ENCODE measurements at regions not wholly inside any gene's neighbourhood (a gene's known extent, or its start where the extent isn't known, plus 50 kb on each side); places are given as distances from the start of the nearest gene placed in this dataset.

DNA sequence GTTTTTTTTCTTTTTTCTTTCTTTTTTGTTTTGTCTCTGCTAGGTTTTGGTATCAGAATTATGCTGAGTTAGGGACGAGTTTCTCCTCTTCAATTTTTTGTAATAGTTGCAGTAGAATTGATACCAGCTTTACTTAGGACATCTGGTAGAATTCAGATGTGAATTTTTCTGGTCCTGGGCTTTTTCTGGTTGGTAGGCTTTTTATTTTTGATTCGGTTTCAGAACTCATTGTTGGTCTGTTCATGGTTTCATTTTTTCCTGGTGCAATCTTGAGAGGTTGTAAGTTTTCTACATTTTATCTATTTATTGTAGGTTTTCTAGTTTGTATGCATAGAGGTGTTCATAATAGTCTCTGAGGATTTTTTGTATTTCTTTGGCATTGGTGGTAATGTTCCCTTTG lies 498.1 kb upstream of the CPEB2 start:
- no peak for DNase-seq

DNA sequence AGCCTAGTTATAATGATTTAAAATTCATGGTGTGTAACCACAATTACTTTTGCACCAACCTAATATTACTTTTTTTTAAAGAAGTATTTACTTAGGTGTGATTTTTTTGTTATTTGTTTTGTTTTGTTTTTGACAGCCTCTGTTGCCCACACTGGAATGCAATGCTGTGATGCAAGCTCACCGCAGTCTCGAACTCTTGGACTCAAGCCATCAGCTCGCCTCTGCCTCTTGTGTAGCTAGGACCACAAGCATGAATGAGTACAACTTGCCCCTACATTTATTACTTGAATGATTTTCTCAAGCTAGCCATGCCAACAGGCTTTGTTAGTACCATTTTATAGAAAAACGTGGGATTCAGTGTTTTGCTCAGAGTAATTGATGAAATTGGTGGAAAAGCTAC lies 488.8 kb upstream of the CPEB2 start:
- no peak for DNase-seq

DNA sequence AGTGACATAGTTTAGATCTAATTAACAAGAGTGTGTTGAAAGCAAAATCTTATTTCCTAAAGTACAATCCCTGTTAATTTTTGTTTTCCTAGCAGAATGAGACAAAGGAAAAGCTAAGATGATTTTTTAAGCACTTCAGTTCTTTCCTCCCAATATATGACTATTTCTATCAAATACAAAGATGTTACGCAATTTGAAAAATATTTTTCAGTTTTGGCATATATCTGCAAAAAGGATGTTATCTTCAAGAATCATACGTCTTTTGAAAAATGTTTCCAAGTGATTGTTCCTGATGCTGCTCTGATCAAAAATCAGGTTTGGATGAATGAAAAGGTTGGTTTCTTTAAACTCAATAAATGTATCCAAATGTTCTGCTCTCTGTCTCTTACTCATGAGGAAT lies 486.7 kb upstream of the CPEB2 start:
- no peak for DNase-seq

DNA sequence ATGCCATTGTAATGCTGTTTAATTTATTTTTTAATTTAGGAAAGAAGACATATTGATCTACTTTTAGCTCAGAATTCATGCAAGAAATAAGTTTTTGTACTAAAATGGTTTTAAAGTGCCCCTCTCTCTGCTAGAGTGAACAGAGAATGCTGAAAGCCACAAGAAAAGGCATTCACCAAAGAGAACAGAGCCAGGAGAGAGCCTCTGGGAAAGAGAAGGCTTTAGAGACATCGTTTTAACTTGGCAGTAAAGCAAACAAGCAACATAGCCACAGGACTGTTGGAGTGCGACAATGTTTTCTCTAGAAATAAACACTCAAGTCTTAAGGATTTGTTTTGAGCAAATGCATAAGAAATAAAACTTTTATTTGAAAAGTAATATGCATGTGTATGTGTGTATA lies 484.1 kb upstream of the CPEB2 start:
- DNase-seq = no peak

DNA sequence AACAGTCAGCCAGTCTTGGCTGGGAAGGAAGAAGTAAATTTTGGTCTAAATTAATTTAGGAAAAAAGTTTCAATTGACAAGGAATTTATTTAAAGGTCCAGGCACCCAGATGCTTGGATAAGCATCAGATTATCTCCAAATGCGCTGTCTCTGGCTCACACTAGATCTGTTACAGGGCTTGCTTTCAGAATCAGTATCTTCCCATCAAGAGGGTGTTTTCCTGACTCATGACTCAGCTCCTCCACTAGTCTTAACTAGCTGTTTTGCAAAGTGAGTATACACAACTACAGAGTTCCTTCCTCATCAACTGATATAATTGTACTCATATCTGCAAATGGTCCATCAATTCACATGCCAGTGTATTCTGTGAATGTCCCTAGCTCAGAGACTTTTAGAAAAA lies 482.1 kb upstream of the CPEB2 start:
- DNase-seq = no peak

DNA sequence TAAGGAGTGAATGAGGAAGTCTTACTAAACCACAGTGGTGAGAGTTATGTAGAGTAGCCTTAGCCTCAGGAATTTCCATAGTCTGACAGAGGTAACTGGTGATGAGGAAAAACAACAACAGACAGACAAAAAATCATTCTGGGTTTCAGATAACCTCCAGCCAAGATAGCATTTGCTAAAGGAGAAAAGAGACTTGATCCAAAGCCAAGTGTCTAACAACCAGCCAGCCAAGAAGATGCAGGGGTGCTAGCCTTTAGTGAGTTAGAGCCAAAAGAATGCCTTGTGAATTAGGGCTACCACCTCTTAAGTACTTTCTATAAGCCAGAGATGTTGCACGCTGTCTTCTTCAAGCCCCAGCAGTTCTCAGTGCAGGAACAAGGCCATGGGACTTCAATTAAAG lies 478.0 kb upstream of the CPEB2 start:
- DNase-seq = no peak

DNA sequence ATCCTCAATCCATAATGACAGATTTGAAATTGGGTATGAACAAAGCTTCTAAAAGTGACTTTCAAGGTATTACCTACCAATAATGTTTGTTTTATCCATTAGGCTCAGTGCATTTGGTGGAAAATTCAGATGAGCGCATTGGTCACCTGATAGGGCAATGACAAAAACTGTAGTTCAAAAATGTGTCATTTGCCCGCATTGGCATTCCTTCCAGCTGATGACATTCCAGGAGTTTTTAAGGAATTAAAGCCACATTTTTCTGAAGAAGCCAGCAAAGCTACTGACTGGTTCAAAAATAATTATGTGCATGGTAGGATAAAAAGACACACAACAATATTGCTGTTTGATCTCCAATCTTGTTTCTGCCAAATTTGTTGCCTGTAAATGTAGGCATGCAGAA lies 473.4 kb upstream of the CPEB2 start:
- no peak for DNase-seq

DNA sequence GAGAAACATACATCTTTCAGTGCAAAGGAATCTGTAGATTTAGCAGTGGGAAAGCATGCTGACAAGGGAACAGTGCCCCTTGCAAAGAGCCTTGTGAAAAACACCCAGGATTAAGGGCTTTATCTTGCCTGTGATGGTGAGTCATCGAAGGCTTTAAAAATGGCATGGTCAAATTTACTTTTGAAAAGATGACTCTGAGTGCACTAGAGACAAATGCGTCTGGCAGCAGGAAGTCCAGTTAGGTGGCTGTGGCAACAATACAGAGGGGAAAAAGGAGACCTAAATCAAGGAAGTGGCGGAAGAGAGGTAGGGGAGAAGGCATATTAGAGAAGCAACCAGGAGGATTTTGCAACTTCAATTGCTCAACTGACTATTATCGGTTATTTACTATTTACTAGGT lies 472.6 kb upstream of the CPEB2 start:
- DNase-seq = no peak

DNA sequence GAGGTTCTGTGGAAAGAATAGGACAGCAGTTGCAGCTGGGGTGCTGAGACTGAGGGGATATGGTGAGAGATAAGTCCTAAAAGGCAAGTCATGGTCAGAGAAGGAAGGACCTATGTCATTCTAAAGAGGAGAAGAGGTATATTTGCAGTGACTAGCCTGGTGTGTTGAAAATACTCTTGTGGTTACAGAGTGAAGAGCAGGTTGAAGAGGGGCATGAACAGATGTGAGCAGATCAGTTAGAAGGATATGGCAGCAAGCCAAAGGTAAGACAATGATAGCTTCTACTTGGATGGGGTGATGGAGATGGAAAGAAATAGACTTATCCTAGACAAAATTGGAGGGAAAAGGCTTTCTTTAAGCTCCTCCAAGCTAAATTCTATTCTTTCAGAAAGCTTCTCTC lies 469.8 kb upstream of the CPEB2 start:
- DNase-seq = no peak

DNA sequence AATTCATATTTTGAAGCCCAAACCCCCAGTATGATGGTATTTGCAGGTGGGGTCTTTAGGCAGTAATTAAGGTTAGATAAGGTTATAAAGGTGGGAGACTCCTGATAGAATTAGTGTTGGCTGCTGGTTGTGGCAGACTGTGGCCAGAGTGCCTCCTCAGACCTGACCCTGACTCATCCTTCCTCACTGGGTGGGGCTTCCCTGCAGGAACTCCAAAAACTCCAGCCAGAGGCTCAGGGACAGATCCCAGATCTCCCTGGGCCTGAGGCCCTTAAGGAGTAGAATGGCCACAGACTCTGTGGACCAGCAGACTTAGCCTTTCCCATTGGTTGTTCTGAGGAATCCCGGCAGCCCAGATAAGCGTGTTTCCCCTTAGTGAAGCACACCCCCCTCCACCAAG lies 463.0 kb upstream of the CPEB2 start:
- DNase-seq = no peak

DNA sequence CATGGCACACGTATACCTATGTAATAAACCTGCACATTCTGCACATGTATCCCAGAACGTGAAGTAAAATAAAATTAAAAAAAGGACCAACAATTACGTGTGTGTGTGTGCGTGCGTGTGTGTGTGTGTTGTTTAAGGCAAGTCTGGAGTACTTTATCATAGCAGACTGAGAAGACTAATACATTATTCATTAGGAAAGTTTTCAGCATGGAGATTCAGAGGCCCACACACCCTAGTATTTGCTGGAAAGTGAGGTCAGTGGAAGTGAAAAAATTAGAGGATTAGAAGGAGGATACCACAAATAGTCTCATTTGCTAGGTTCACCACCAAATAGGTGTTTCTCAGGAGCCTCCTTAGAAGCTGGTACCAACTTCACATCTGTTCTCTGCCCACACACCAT lies 457.1 kb upstream of the CPEB2 start:
- no peak for DNase-seq

DNA sequence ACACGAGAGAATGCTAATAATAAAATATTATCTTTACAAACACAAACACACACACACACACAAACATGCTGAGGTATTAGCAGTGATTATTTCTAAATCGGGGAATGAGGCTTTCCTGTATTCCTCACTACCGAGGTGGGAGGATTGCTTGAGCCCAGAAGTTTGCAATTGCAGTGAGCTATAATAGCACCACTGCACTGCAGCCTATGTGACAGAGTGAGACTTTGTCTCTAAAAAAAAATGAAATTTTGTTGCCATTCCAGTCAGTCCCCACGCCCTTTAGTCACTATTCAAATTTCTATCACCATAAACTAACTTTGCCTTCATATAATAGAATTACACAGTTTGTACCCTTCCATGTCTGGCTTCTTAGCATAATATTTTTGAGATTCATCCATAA lies 456.5 kb upstream of the CPEB2 start:
- no peak for DNase-seq

DNA sequence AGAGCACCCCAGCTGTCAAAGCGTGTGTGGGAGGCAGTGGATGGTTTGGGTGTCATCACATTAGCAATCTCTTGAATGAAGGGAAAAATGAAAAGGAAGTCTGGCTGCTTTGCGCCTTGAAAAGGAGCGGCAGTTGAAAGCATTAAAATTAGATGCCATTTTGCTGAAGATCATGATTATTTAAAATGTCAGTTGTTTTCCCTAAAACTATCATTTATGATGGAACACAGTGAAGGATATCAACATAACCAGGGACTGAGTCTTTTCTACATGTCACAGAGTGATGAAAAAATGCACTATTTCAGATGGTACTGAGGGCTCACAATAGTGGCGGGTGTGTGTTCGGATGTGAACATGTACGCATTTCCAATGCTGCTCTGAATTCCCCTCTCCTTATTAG lies 450.2 kb upstream of the CPEB2 start:
- no peak for DNase-seq

DNA sequence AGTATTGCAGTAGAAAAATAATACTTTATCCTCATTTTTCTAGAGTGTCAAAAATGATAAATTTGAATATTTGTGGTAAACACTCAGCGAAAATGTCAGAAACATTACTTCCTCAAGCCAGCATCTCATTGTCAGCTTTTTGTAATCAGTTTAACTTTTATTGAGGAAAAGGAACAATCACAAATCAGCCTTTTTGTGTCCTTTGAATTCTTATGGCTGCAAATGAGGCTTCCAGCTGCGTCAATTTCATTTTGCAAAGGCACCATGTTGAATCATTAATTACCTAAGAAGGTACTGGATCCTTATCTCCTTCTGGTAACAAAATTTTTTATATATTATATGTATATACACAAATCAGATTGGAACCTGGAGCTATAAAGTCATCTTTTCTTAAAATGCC lies 442.6 kb upstream of the CPEB2 start:
- DNase-seq = no peak

DNA sequence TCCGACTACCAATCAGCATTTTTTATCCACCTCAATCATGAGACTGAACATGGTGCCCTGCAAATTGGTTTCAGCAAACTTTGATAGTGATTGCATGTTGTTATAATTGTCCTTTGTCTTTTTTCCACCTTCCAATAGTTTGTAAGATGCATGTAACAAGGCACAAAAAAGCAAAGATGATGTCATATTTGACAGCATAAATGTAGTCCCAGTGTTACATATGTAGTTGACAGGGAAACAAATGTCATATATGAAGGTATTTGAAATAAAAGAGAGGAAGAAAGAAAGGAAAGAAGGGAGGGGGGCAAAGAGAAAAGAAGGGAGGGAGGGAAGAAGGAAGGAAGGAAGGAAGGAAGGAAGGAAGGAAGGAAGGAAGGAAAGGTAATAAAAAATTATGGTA lies 441.7 kb upstream of the CPEB2 start:
- no peak for DNase-seq

DNA sequence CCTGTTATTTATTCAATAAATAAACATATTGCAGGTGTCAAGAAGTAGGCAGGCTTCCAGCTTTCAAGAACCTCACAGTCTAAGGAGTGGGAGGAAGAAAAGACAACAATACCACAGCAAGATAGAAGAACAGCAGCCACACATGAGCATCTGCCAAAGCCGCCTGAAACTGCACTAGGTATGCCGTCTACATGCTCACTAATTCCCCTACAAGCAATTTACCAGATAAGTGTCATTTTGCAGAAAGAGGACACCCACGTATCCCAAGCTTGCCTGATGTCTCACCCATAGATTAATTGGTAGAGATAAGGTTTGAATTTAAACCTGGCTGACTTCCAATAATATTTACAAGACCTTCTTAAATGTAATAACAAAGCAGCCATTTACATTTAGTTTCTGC lies 439.4 kb upstream of the CPEB2 start:
- no peak for DNase-seq

DNA sequence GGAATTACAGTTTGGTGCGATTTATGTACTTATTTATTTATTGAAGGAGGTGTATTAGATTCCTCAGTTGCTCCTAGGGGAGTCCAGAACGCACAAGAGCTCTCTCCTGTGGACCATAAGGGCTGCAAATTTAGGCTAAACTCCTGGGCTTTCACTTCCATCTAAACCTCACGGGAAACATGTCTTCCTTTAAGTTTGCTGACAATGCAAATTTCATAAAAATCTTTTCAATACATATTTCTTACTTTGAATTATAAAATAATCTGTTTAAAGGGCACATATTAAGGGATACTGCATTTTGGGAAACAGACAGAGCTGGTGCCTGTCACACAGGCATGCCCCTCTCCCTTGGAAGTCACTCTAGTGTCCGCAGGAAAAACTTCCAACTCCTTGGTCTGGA lies 438.0 kb upstream of the CPEB2 start:
- DNase-seq = no peak

DNA sequence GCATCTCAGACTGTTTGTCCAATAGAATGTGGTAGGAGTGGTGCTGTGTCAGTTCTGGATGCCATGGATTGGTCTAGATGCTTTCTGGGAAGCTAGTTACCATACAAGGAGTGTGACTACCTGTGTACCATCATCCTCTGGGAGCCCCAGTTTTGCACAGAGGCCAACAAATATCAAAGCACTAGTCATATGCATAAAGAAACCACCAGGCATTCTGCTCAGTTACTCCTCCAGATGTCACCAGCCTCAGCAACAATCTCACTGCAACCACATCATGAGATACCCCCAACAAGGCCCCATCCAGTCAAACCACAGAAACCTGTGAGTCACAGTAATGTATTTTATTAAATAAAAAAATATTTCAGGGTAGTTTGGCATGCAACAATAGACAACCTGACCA lies 435.8 kb upstream of the CPEB2 start:
- DNase-seq = no peak

DNA sequence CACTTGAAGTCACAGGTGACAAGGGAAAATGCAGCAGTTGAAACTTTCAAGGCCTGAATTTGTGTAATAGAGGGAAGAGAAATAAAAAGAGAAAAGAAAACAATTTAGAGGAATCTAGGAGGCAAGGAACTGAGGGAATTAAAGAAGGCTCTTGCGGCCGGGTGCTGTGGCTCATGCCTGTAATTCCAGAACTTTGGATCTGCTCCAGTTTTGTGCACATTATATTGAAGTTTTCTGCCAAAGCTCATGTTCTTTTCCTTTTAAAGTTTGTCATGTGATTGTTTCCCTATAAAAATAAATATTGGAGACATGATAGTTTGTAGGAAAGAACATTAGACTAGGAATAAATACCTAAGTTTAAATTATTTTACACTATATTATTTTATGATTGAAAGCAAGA lies 433.9 kb upstream of the CPEB2 start:
- no peak for DNase-seq

DNA sequence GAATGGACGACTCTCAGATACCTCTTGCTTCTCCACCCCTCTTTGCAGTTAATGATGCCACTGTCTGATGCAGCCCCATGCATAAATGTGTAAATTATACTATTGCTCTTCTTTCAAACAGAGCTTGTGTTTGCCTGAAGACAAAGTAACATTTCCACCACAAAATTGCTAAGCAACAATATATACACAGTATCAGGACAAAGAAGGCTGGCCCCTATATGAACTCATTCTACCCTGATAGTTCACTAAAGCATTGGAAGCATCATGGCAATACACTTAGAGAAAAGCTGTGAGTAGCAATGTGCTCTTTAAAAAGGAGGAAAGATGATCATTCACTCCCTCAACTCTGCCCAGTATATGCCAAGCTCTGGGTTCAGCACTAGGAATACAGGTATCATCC lies 427.0 kb upstream of the CPEB2 start:
- no peak for DNase-seq

DNA sequence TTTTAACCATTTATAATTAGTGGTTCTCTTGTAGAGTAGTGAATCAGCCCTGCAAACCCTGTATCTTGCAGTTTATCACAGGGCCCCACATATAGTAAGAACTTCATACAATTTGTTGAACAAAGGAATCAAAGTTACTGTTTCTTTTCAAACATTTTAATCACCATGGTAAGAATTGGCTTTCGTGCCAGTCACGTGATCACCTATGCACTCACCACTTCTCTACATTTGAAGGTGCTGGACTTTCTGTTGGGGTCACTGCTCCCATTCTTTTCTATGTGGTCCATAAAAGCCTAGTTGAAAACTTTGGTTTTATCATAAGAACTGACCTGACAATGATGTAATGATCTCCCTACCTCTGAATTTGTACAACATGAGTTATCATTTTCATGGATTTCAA lies 426.4 kb upstream of the CPEB2 start:
- no peak for DNase-seq

DNA sequence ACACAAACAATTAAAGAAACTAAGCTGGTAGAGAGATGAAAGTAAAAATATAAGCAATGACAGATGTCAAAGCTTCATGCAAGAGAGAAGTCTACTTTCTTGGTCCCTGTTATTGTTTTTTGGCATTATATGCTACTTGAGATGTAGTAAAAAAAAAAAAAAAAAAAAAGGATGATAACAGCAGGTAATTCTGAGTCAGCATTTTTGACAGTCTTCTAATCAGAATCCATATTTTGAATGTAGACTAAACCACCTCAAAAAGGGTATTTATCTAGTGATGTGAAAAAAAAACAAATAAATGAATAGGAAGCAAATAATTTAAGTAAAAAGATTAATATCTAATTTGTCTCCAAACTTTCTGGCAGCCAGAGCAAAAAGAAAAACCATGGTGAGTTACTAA lies 422.2 kb upstream of the CPEB2 start:
- DNase-seq = no peak

DNA sequence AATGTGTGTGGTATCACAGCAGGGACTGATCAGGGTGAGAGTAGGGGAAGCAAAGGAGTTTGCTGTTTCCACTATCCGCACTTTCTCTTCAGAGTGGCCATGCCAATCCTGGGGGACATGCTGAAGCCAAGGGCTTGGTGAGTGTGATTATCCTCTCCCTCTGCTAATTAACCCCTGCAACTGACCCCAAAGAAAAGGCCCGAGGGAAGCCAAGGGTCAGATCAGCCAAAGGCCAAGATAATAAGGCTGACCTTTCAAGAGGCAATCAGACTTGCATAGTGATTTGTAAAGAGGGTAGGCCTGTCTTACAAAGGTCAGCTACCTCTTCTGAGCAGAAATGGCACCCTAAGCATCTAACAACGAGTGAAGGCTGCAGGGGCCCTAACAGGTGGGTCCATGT lies 420.5 kb upstream of the CPEB2 start:
- DNase-seq = no peak

DNA sequence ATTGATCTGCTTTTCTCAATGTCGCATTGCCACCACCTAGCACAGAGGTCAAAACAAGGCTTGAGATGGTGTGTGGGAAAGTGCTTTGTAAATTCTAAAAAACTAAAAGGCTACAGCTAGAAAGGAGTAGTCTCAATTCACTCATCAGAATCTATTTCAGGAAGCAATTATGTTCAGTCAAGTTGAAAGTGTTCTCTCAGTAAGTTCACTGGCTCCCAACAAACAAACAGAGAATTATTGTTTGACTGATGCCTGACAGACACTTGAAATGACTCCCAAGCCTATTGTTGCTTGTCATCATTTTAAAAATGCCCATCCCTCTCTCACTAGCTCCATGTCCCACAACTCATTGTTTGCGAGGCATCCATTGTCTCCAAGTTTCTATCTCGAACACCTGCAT lies 419.6 kb upstream of the CPEB2 start:
- DNase-seq = no peak

DNA sequence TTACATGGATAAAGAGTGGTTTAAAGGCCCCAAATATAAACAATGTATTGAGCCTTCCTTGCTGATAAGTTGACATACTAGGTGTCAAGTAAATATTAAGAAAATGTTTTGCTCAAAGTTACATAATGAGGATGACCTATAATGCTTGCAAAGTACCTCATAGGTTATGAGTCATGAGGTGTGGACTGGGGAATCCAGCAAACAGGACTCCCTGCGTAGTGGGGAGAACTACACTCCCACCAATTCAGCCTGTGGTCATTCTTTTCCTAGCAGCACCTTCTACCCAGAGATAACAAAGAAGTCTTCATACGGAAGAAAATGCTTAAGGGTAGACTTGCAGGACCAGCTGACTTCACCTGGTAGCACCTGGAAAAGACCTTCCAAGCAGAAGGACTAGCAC lies 418.9 kb upstream of the CPEB2 start:
- DNase-seq = no peak

DNA sequence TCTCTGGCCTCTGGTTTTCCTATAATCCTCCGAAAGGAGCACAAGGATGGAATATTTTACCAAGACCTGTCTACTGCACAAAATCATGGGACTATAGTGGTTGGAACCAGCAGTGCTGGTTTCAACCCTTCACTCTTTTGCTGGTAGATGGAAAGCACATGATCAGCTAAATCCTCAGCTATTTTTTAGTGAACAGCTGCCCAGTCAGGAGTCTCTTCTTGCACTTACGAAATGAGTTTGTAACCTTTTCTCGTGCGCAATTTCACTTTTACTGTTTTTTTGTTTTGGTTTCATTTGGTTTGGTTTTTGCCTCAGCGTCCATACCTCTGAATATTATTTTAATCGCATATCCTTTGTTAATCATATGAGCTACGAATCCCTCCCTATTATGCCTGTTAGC lies 418.5 kb upstream of the CPEB2 start:
- no peak for DNase-seq

DNA sequence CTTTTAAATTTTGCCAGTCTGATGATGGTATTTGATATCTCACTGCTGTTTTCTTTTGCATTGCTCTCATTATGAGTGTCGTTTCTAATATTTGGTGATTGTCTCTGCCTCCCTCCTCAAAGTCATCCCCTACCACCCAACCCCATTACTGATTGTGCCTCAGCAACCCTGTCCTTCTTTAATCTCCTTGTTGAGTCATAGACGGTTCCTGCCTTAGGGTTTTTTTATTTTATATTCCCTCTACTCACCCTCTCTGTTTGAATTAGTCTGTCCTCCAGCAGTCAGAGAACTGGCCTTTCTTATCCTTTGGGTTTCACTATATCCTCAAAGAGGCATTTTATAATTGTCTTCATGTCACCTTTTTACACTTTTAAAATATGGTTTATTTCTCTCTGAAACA lies 409.3 kb upstream of the CPEB2 start:
- DNase-seq = no peak
